SK-N-SH treated with all-trans-retinoic acid at 6 μM for 48 hours (cell line): ENCODE measurements at regions not wholly inside any gene's neighbourhood (a gene's known extent, or its start where the extent isn't known, plus 50 kb on each side); places are given as distances from the start of the nearest gene placed in this dataset.

Experiments used
- ATAC-seq: fragments of 200-7000 bp; cut with Tn5 transposase; 3 replicates; pipeline ENCODE4 v1.9.1; 2020; ENCODE audit warnings: mild to moderate bottlenecking, moderate library complexity
- ARNTL ChIP-seq: fragments of 450-650 bp; formaldehyde crosslinking; IDR thresholded peaks from 2 replicates; pipeline ENCODE4 v1.5.0; 2020; ENCODE audit warnings: low read depth, mild to moderate bottlenecking, moderate library complexity, borderline replicate concordance
- BACH2 ChIP-seq: fragments of 250-450 bp; sonication (Bioruptor Pico); IDR thresholded peaks from 2 replicates; pipeline ENCODE4 v1.9.0; 2021; ENCODE audit warnings: mild to moderate bottlenecking, borderline replicate concordance
- CSDC2 ChIP-seq: fragments of 250-450 bp; sonication (Bioruptor Pico); IDR thresholded peaks from 2 replicates; pipeline ENCODE4 v1.5.0; 2020; ENCODE audit warnings: mild to moderate bottlenecking, moderate library complexity
- CSRNP3 ChIP-seq: fragments of 250-450 bp; sonication (Bioruptor Pico); IDR thresholded peaks from 2 replicates; pipeline ENCODE4 v1.5.1; 2021; ENCODE audit warnings: mild to moderate bottlenecking, moderate library complexity
- ESRRG ChIP-seq: fragments of 250-450 bp; sonication (Bioruptor Pico); IDR thresholded peaks from 2 replicates; pipeline ENCODE4 v1.6.1; 2021; ENCODE audit warnings: mild to moderate bottlenecking
- GLIS3 ChIP-seq: fragments of 250-450 bp; sonication (Bioruptor Pico); IDR thresholded peaks from 2 replicates; pipeline ENCODE4 v1.5.0; 2020; ENCODE audit warnings: mild to moderate bottlenecking, moderate library complexity
- ISL1 ChIP-seq: fragments of 250-450 bp; sonication (Bioruptor Pico); IDR thresholded peaks from 2 replicates; pipeline ENCODE4 v2.1.2; 2022; ENCODE audit warnings: mild to moderate bottlenecking, moderate library complexity
- OSR1 ChIP-seq: fragments of 250-450 bp; sonication (Bioruptor Pico); IDR thresholded peaks from 2 replicates; pipeline ENCODE4 v1.8.0; 2022; ENCODE audit warnings: moderate library complexity, mild to moderate bottlenecking, inconsistent platforms
- PATZ1 ChIP-seq: fragments of 250-450 bp; sonication (Bioruptor Pico); IDR thresholded peaks from 2 replicates; pipeline ENCODE4 v1.8.0; 2020; ENCODE audit warnings: mild to moderate bottlenecking, moderate library complexity, borderline replicate concordance
- POU6F1 ChIP-seq: fragments of 250-450 bp; sonication (Bioruptor Pico); IDR thresholded peaks from 2 replicates; pipeline ENCODE4 v1.8.0; 2021; ENCODE audit warnings: low read depth, mild to moderate bottlenecking, moderate library complexity, borderline replicate concordance
- PPARA ChIP-seq: fragments of 250-450 bp; sonication (Bioruptor Pico); IDR thresholded peaks from 2 replicates; pipeline ENCODE4 v1.5.0; 2020; ENCODE audit warnings: mild to moderate bottlenecking, borderline replicate concordance
- RARB ChIP-seq: fragments of 250-450 bp; sonication (Bioruptor Pico); IDR thresholded peaks from 2 replicates; pipeline ENCODE4 v1.8.0; 2021; ENCODE audit warnings: mild to moderate bottlenecking, moderate library complexity
- TCF4 ChIP-seq: fragments of 250-450 bp; sonication (Bioruptor Pico); IDR thresholded peaks from 2 replicates; pipeline ENCODE4 v1.8.0; 2021; ENCODE audit warnings: mild to moderate bottlenecking, moderate library complexity, borderline replicate concordance
- TOX ChIP-seq: fragments of 250-450 bp; sonication (Bioruptor Pico); IDR thresholded peaks from 2 replicates; pipeline ENCODE4 v1.8.0; 2021; ENCODE audit warnings: mild to moderate bottlenecking, moderate library complexity, borderline replicate concordance
- ZC3H10 ChIP-seq: fragments of 250-450 bp; sonication (Bioruptor Pico); IDR thresholded peaks from 2 replicates; pipeline ENCODE4 v1.5.1; 2021; ENCODE audit warnings: mild to moderate bottlenecking, moderate library complexity
- ZFP3 ChIP-seq: fragments of 250-450 bp; sonication (Bioruptor Pico); IDR thresholded peaks from 2 replicates; pipeline ENCODE4 v1.5.0; 2020; ENCODE audit warnings: mild to moderate bottlenecking, moderate library complexity
- ZFP30 ChIP-seq: fragments of 450-650 bp; formaldehyde crosslinking; IDR thresholded peaks from 2 replicates; pipeline ENCODE4 v1.5.0; 2022; ENCODE audit warnings: mild to moderate bottlenecking, moderate library complexity
- ZNF70 ChIP-seq: fragments of 450-650 bp; formaldehyde crosslinking; IDR thresholded peaks from 2 replicates; pipeline ENCODE4 v1.5.0; 2020; ENCODE audit warnings: mild to moderate bottlenecking, moderate library complexity
- ZNF8 ChIP-seq: fragments of 450-650 bp; formaldehyde crosslinking; IDR thresholded peaks from 2 replicates; pipeline ENCODE4 v1.5.0; 2020; ENCODE audit warnings: mild to moderate bottlenecking, moderate library complexity
- TF ChIP-seq, protein P1 (sequence below): fragments of 250-450 bp; sonication (Bioruptor Pico); IDR thresholded peaks from 2 replicates; pipeline ENCODE4 v1.5.0; 2020; ENCODE audit warnings: mild to moderate bottlenecking, moderate library complexity
- TF ChIP-seq, protein P2 (sequence below): fragments of 250-450 bp; sonication (Bioruptor Pico); IDR thresholded peaks from 2 replicates; pipeline ENCODE4 v1.5.1; 2020; ENCODE audit warnings: low read depth, mild to moderate bottlenecking, moderate library complexity

- ATAC-seq, result no peak
These were observed 836.4 kb downstream of the SLC4A3 start for GRCh38 chr2:220463876-220464275.

GRCh38 chr2:220465700-220466099 lies 838.3 kb downstream of the SLC4A3 start:
- ATAC-seq, result no peak

More at GRCh38 chr2:220463876-220464275, 836.4 kb downstream of the SLC4A3 start:
- TF ChIP-seq ZFP3 (no peak), ARNTL (CRISPR knock-in tag) (no peak), CSDC2 (CRISPR knock-in tag) (no peak), TOX (no peak), TCF4 (CRISPR knock-in tag) (no peak), ESRRG (CRISPR knock-in tag) (no peak), BACH2 (no peak), ZC3H10 (CRISPR knock-in tag) (no peak), ISL1 (no peak), OSR1 (CRISPR knock-in tag) (no peak), ZNF70 (CRISPR knock-in tag) (no peak), GLIS3 (CRISPR knock-in tag) (no peak), RARB (CRISPR knock-in tag) (no peak), CSRNP3 (CRISPR knock-in tag) (no peak), PPARA (CRISPR knock-in tag) (no peak), POU6F1 (no peak), PATZ1 (no peak), ZFP30 (no peak)
- TF ChIP-seq, protein P1, sequence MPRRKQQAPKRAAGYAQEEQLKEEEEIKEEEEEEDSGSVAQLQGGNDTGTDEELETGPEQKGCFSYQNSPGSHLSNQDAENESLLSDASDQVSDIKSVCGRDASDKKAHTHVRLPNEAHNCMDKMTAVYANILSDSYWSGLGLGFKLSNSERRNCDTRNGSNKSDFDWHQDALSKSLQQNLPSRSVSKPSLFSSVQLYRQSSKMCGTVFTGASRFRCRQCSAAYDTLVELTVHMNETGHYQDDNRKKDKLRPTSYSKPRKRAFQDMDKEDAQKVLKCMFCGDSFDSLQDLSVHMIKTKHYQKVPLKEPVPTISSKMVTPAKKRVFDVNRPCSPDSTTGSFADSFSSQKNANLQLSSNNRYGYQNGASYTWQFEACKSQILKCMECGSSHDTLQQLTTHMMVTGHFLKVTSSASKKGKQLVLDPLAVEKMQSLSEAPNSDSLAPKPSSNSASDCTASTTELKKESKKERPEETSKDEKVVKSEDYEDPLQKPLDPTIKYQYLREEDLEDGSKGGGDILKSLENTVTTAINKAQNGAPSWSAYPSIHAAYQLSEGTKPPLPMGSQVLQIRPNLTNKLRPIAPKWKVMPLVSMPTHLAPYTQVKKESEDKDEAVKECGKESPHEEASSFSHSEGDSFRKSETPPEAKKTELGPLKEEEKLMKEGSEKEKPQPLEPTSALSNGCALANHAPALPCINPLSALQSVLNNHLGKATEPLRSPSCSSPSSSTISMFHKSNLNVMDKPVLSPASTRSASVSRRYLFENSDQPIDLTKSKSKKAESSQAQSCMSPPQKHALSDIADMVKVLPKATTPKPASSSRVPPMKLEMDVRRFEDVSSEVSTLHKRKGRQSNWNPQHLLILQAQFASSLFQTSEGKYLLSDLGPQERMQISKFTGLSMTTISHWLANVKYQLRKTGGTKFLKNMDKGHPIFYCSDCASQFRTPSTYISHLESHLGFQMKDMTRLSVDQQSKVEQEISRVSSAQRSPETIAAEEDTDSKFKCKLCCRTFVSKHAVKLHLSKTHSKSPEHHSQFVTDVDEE (CRISPR knock-in tag), result no peak
- TF ChIP-seq, protein P2, sequence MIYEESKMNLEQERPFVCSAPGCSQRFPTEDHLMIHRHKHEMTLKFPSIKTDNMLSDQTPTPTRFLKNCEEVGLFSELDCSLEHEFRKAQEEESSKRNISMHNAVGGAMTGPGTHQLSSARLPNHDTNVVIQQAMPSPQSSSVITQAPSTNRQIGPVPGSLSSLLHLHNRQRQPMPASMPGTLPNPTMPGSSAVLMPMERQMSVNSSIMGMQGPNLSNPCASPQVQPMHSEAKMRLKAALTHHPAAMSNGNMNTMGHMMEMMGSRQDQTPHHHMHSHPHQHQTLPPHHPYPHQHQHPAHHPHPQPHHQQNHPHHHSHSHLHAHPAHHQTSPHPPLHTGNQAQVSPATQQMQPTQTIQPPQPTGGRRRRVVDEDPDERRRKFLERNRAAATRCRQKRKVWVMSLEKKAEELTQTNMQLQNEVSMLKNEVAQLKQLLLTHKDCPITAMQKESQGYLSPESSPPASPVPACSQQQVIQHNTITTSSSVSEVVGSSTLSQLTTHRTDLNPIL (CRISPR knock-in tag), result no peak

More at GRCh38 chr2:220465700-220466099, 838.3 kb downstream of the SLC4A3 start:
- TF ChIP-seq PATZ1, result no peak
- no peak for TF ChIP-seq ESRRG (CRISPR knock-in tag)
- TF ChIP-seq ZNF70 (CRISPR knock-in tag), result no peak
- no peak for TF ChIP-seq ZFP30
- TF ChIP-seq TOX, result no peak
- no peak for TF ChIP-seq RARB (CRISPR knock-in tag)
- TF ChIP-seq CSRNP3 (CRISPR knock-in tag), result no peak
- TF ChIP-seq ZNF8 (CRISPR knock-in tag), result no peak
- no peak for TF ChIP-seq ARNTL (CRISPR knock-in tag)
